ENCODE measurements at regions not wholly inside any gene's neighbourhood (a gene's known extent, or its start where the extent isn't known, plus 50 kb on each side); places are given as distances from the start of the nearest gene placed in this dataset.

DNA sequence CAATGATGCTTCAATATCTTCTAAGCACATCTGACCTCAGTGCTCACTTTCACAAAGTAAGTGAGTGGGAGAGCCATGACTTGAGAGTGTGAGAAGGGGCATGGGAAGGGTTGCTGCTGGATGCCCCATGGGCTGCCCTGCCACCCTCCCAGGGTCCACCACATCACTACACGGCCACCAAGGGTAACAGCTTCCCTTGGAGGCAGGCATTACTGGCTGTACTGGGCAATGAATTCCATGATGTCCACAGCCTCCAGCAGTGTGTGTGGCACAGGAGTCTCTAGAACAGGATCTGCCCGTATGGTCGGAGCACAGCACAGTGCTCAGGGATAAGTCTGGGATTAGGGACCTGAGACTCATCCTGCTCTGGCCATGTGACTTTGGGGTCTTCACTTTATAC, 481.0 kb upstream of the MYT1L start:
- Mint-ChIP-seq H3K4me3 (no peak overlapping the region), H3K9me3 (peaks cover 5% of the 10 kb centered on the region), H3K4me1 (ENCODE audit: low read depth) (no peaks in the 10 kb centered on the region), H3K36me3 (ENCODE audit: low read depth) (no peaks in the 10 kb centered on the region), H3K27me3 (peaks cover 3% of the 10 kb centered on the region), H3K27ac (no peak overlapping the region)
- DNase-seq (no peak), ATAC-seq (ENCODE audit: poor library complexity) (no peak)
- intact Hi-C loops (cut with DNase I, micrococcal nuclease): no loop called here
- Histone ChIP-seq H3K4me1 (ENCODE audit: insufficient read depth, low read length) (no peaks in the 10 kb centered on the region), H3K36me3 (ENCODE audit: insufficient read depth, low read length) (no peaks in the 10 kb centered on the region), H3K27ac (ENCODE audit: low read depth in 1 of 2, low read length in 2 of 2) (no peak overlapping the region), H3K9me3 (ENCODE audit: control insufficient read depth in 1 of 2, insufficient read depth in 1 of 2, low read length in 2 of 2) (peaks cover 12 to 32% of the 10 kb centered on the region in 2 experiments), H3K27me3 (ENCODE audit: control insufficient read depth in 1 of 2, insufficient read depth in 2 of 2, low read length in 2 of 2) (no peaks in the 10 kb centered on the region), H3K4me3 (ENCODE audit: low read length) (no peak overlapping the region)
- TF ChIP-seq, protein P1, sequence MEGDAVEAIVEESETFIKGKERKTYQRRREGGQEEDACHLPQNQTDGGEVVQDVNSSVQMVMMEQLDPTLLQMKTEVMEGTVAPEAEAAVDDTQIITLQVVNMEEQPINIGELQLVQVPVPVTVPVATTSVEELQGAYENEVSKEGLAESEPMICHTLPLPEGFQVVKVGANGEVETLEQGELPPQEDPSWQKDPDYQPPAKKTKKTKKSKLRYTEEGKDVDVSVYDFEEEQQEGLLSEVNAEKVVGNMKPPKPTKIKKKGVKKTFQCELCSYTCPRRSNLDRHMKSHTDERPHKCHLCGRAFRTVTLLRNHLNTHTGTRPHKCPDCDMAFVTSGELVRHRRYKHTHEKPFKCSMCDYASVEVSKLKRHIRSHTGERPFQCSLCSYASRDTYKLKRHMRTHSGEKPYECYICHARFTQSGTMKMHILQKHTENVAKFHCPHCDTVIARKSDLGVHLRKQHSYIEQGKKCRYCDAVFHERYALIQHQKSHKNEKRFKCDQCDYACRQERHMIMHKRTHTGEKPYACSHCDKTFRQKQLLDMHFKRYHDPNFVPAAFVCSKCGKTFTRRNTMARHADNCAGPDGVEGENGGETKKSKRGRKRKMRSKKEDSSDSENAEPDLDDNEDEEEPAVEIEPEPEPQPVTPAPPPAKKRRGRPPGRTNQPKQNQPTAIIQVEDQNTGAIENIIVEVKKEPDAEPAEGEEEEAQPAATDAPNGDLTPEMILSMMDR (IDR thresholded peaks at IDR 0.05): no peak
- CTCF ChIA-PET: no interaction called here
- POLR2A ChIA-PET: no interaction called here

DNA sequence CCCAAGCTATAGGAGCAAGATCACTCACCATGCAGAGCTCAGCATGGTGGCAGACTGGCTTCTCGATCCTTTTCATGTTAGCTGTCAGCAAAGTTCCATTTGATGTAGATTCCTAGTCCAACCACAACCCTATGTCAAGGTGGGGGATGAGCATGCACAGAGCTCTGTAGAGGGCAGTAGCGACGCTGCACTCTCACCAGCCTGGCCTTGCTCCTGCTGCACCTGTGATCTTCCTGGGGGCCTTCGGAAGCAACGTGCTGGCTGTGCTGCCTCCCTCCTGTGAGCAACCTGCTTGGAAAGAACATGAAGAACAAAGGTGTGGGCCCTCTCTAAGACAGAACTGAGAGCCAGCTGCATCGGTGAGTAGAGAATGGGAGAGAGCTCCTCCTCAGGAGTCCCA, 479.4 kb upstream of the MYT1L start:
- Histone ChIP-seq H3K9me3 (ENCODE audit: control insufficient read depth in 1 of 2, insufficient read depth in 1 of 2, low read length in 2 of 2) (peaks cover 12 to 32% of the 10 kb centered on the region in 2 experiments), H3K27me3 (ENCODE audit: control insufficient read depth in 1 of 2, insufficient read depth in 2 of 2, low read length in 2 of 2) (no peaks in the 10 kb centered on the region), H3K4me3 (ENCODE audit: low read length) (no peak overlapping the region), H3K4me1 (ENCODE audit: insufficient read depth, low read length) (no peaks in the 10 kb centered on the region), H3K27ac (ENCODE audit: low read depth in 1 of 2, low read length in 2 of 2) (no peak overlapping the region), H3K36me3 (ENCODE audit: insufficient read depth, low read length) (no peaks in the 10 kb centered on the region)
- DNase-seq (no peak), ATAC-seq (ENCODE audit: poor library complexity) (no peak)
- Mint-ChIP-seq H3K36me3 (ENCODE audit: low read depth) (no peaks in the 10 kb centered on the region), H3K27ac (no peak overlapping the region), H3K27me3 (no peaks in the 10 kb centered on the region), H3K9me3 (peaks cover 5% of the 10 kb centered on the region), H3K4me3 (no peak overlapping the region), H3K4me1 (ENCODE audit: low read depth) (no peaks in the 10 kb centered on the region)
- intact Hi-C loops (cut with DNase I, micrococcal nuclease): no loop called here
- TF ChIP-seq, protein P1 (IDR thresholded peaks at IDR 0.05): no peak
- ChIA-PET POLR2A (no interaction called here), CTCF (no interaction called here)

DNA sequence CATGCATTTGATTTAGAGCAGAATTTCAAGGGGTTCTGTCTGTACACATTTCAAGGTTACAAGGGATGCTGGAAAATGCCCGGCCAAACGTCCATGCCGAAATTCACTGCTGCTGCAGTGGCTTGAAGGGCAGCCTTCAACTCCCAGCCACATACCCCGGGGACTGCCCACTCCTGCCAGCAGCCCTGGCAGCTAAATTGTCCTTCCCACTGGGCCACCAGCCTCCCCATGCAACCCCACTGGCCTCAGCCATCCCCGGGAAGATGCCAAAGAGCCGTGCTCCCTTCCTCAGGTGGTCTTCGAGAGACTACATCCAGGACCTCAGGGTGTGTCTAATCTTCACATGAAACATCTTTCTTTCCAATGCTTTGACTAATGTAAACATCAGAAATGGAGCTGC, 478.7 kb upstream of the MYT1L start:
- intact Hi-C loops (cut with DNase I, micrococcal nuclease): no loop called here
- Mint-ChIP-seq H3K4me3 (no peak overlapping the region), H3K4me1 (ENCODE audit: low read depth) (no peaks in the 10 kb centered on the region), H3K27ac (no peak overlapping the region), H3K27me3 (peaks cover 7% of the 10 kb centered on the region), H3K36me3 (ENCODE audit: low read depth) (no peaks in the 10 kb centered on the region), H3K9me3 (peaks cover 5% of the 10 kb centered on the region)
- ChIA-PET POLR2A (no interaction called here), CTCF (no interaction called here)
- H3K9me3 ChIP-seq (ENCODE audit: control insufficient read depth in 1 of 2, insufficient read depth in 1 of 2, low read length in 2 of 2): peaks cover 12 to 32% of the 10 kb centered on the region in 2 experiments
- no peaks in the 10 kb centered on the region for H3K36me3 ChIP-seq (ENCODE audit: insufficient read depth, low read length)
- no peaks in the 10 kb centered on the region for H3K4me1 ChIP-seq (ENCODE audit: insufficient read depth, low read length)
- TF ChIP-seq, protein P1 (IDR thresholded peaks at IDR 0.05): no peak
- DNase-seq: no peak
- no peak overlapping the region for H3K27ac ChIP-seq (ENCODE audit: low read depth in 1 of 2, low read length in 2 of 2)
- no peaks in the 10 kb centered on the region for H3K27me3 ChIP-seq (ENCODE audit: control insufficient read depth in 1 of 2, insufficient read depth in 2 of 2, low read length in 2 of 2)
- H3K4me3 ChIP-seq (ENCODE audit: low read length): no peak overlapping the region
- no peak for ATAC-seq (ENCODE audit: poor library complexity)

All from CD4-positive, alpha-beta T cell (primary cell).